Naive B cell (primary cell): ENCODE measurements at regions not wholly inside any gene's neighbourhood (a gene's known extent, or its start where the extent isn't known, plus 50 kb on each side); places are given as distances from the start of the nearest gene placed in this dataset.
"Not testable (repeated sequence)": the region's sequence is repeated elsewhere in the genome, so short reads cannot be mapped to it uniquely, and the experiment has no call there.

Experiments used
- ATAC-seq, 2 donors: fragments of 150-1000 bp; cut with Tn5 transposase; 2 replicates each; pipeline ENCODE4 v1.10.0; 2021; ENCODE audit warnings: low read depth in 2 of 2, mild to moderate bottlenecking in 2 of 2, moderate library complexity in 2 of 2
- DNase-seq: peaks from one replicate; pipeline ENCODE4 v3.0.0; 2022
- H3K27ac Mint-ChIP-seq, 6 donors: one replicate each; pipeline ENCODE4 v1.8.0; 2020 to 2022; ENCODE audit warnings: mild to moderate bottlenecking in 6 of 6, mixed read lengths in 6 of 6, moderate library complexity in 5 of 6, inconsistent platforms in 2 of 6
- H3K27me3 Mint-ChIP-seq, 3 donors: one replicate each; pipeline ENCODE4 v1.8.0; 2021 to 2022; ENCODE audit warnings: mixed read lengths in 3 of 3, mild to moderate bottlenecking in 1 of 3
- H3K36me3 Mint-ChIP-seq, 2 donors: one replicate each; pipeline ENCODE4 v1.8.0; 2020 to 2022; ENCODE audit warnings: mixed read lengths in 2 of 2, inconsistent platforms in 1 of 2, mild to moderate bottlenecking in 1 of 2
- H3K4me1 Mint-ChIP-seq, 3 donors: one replicate each; pipeline ENCODE4 v1.8.0; 2020 to 2022; ENCODE audit warnings: mixed read lengths in 3 of 3, inconsistent platforms in 1 of 3, mild to moderate bottlenecking in 1 of 3, moderate library complexity in 1 of 3
- H3K4me3 Mint-ChIP-seq, 8 donors: one replicate each; pipeline ENCODE4 v1.8.0; 2020 to 2022; ENCODE audit warnings: mild to moderate bottlenecking in 8 of 8, mixed read lengths in 8 of 8, moderate library complexity in 8 of 8, inconsistent platforms in 2 of 8
- H3K9me3 Mint-ChIP-seq, 7 donors: one replicate each; pipeline ENCODE4 v1.8.0; 2020 to 2022; ENCODE audit warnings: mixed read lengths in 7 of 7, mild to moderate bottlenecking in 5 of 7, inconsistent platforms in 2 of 7, moderate library complexity in 1 of 7

DNA sequence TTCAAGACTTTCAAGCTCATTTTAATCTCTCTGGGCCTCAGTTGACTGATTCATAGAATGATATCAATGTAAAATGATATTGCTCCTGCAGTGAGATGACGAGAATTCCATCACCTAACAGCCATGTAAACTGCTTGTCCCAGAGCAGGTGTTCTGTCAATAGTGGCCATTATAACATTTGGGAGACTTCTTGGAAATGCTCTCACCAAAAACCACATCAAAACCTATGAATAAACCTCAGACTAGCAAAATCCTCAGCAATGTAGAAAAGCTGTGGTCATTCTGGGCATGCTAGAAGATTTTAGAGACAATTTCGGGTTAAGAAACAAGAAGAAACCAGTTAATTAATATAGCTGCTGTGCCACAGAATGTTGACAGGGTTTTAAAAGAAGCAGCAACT, 225.4 kb downstream of the FRK start:
- ATAC-seq (no peak), DNase-seq (no peak)
- Mint-ChIP-seq H3K9me3 (peaks cover 4 to 10% (median 7%) of the 10 kb centered on the region in 7 donors), H3K27me3 (peaks cover 0 to 5% (median 0%) of the 10 kb centered on the region in 3 donors), H3K4me1 (no peaks in the 10 kb centered on the region), H3K27ac (no peak overlapping the region), H3K36me3 (peaks cover 4 to 12% of the 10 kb centered on the region in 2 donors), H3K4me3 (no peak overlapping the region)

DNA sequence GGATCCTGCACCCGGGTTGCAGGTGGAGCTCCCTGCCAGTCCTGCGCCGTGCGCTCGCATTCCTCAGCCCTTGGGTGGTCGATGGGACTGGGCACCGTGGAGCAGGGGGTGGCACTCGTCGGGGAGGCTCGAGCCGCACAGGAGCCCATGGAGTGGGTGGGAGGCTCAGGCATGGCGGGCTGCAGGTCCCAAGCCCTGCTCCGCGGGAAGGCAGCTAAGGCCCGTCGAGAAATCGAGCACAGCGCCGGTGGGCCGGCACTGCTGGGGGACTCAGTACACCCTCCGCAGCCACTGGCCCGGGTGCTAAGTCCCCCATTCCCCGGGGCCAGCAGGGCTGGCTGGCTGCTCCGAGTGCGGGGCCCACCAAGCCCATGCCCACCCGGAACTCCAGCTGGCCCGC, 226.1 kb downstream of the FRK start:
- not testable (repeated sequence) for DNase-seq, ATAC-seq, H3K4me1 Mint-ChIP-seq, H3K27me3 Mint-ChIP-seq, H3K27ac Mint-ChIP-seq, H3K4me3 Mint-ChIP-seq
- Mint-ChIP-seq H3K36me3 (peaks cover 4 to 12% of the 10 kb centered on the region in 2 donors), H3K9me3 (peaks cover 4 to 10% (median 7%) of the 10 kb centered on the region in 7 donors)

DNA sequence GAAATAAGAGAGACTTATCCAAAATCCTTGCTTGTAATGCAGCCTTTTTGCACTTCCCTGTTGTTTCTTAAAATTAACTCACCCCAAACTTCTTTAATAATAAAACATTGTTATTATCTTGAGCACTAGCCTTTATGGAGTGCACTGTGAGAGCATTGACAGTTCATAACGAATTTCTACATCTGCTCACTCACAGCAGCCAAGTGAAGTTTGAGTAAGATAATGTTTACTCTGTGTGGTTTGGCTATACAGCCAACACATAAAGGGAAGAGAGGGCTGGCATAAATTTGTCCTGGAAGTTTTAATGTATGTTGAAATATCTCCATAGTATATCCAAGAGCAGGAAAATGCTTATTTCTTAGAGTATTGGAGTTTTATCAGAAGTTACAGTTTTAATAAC, 227.9 kb downstream of the FRK start:
- Mint-ChIP-seq H3K36me3 (peaks cover 4 to 12% of the 10 kb centered on the region in 2 donors), H3K4me3 (no peak overlapping the region), H3K9me3 (peaks cover 4 to 10% (median 7%) of the 10 kb centered on the region in 7 donors), H3K4me1 (no peaks in the 10 kb centered on the region), H3K27me3 (peaks cover 0 to 5% (median 0%) of the 10 kb centered on the region in 3 donors), H3K27ac (no peak overlapping the region)
- ATAC-seq (no peak), DNase-seq (no peak)

DNA sequence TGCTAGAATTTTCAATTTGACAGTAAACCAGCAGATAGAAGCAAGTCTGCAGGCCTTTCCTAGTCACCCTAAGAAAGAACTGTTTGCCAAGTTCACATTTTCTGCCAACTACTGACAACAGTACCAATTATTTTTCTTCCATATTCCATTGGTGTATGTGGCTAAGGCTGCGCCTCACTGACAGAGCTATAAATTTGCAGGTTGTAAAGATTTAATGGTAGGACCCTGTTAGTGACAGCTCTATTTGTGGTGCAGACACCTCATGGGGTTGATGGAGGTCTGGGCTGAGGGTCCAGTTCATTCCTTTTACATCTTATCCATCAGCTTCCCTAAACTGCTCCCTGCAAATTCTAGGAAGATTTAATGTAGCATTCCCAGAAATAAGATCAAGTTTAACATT, 228.5 kb downstream of the FRK start:
- Mint-ChIP-seq H3K4me3 (no peak overlapping the region), H3K27ac (no peak overlapping the region), H3K9me3 (peaks cover 4 to 10% (median 7%) of the 10 kb centered on the region in 7 donors), H3K36me3 (peaks cover 4 to 12% of the 10 kb centered on the region in 2 donors), H3K27me3 (peaks cover 0 to 5% (median 0%) of the 10 kb centered on the region in 3 donors), H3K4me1 (no peaks in the 10 kb centered on the region)
- ATAC-seq (no peak), DNase-seq (no peak)

DNA sequence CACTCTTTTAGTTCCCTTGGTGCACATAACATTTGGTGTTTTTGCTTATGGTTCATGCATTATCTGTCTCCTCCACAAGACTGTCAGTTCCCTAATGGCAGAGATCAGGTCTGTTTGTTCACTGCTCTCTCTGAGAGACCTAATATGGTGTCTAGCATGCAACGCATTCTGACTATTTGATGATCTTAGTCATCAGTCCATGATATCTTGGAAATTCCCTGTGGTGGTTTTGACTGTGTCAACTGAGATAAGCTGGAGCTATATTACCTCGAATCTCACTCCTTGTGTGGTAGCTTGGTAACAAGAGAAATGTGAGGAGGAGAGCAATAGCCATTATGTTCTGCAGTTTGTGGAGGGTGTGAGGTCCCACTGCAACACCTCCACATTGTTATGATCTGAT, 229.8 kb downstream of the FRK start:
- Mint-ChIP-seq H3K4me1 (no peaks in the 10 kb centered on the region), H3K36me3 (peaks cover under 1 to 7% of the 10 kb centered on the region in 2 donors), H3K9me3 (peaks cover 1 to 6% (median 3%) of the 10 kb centered on the region in 7 donors), H3K4me3 (no peak overlapping the region), H3K27me3 (peaks cover 0 to 5% (median 0%) of the 10 kb centered on the region in 3 donors), H3K27ac (no peak overlapping the region)
- ATAC-seq (no peak), DNase-seq (no peak)

DNA sequence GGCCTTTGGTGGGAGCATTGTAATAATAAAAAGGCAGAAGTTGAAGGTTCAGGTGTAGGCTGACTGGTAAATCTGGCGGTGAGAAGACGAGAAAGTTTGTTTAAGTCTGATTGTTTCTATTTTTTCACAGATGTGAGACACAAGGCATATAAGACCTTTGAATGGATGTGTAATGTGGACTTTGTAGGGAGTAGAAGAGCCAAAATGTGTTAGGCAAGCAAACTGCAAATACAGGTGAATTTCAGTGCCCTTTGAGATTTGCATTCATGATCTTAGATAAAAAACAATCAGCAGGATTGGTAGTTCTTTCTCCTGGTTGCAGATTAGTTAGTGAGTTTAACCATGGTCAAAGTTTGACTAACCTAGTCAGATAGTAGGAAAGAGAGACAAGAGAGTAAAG, 238.9 kb downstream of the FRK start:
- ATAC-seq (no peak), DNase-seq (no peak)
- Mint-ChIP-seq H3K4me3 (no peak overlapping the region), H3K36me3 (peaks cover 0 to 7% of the 10 kb centered on the region in 2 donors), H3K9me3 (peaks cover 4 to 18% (median 9%) of the 10 kb centered on the region in 7 donors), H3K27ac (no peak overlapping the region), H3K27me3 (no peaks in the 10 kb centered on the region), H3K4me1 (no peaks in the 10 kb centered on the region)

DNA sequence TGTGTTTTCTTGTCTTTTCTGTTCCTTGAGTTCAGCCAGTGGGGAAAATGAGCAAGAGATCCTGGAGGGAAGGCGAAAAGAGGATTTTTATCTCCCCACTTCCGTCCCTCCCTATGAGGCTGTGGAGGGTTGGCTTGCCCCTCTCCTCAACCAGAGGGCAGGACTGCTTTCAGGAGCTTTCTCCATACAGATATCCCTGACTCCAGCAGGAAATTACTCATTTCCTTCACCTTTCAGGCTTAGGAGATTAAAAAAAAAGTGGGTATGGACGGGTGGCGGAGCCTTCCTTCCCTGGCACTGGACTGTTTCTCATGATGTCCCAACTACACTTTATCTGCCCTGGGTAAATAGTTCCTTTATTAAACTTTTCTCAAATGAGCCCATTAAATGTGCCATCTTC, 241.2 kb downstream of the FRK start:
- peaks cover 0 to 7% of the 10 kb centered on the region in 2 donors for H3K36me3 Mint-ChIP-seq
- peaks cover 4 to 18% (median 9%) of the 10 kb centered on the region in 7 donors for H3K9me3 Mint-ChIP-seq
- ATAC-seq (no peak), DNase-seq (no peak)
- no peak overlapping the region for H3K4me3 Mint-ChIP-seq
- H3K27me3 Mint-ChIP-seq, result no peaks in the 10 kb centered on the region
- no peaks in the 10 kb centered on the region for H3K4me1 Mint-ChIP-seq
- H3K27ac Mint-ChIP-seq, result no peak overlapping the region

DNA sequence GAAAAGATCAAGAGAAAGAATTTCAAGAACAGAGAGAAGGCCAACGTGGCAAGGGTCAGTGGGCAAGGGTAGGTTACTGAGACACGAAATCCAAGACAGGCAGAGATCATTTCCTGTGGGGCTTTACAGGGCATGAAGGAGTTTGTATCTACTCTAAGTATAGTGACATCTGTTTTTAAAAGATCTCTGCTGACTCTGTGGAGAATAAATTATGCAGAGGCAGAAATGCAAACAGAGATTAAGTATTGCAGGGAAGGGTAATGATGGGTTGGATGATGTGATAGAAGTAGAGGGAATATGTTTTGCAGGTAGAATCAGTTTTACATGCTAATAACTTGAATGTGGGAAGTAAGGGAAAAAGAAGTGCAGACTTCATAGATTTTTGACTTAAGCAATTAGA, 243.5 kb downstream of the FRK start:
- ATAC-seq (no peak), DNase-seq (no peak)
- Mint-ChIP-seq H3K27me3 (no peaks in the 10 kb centered on the region), H3K36me3 (peaks cover 0 to 7% of the 10 kb centered on the region in 2 donors), H3K9me3 (peaks cover 4 to 17% (median 9%) of the 10 kb centered on the region in 7 donors), H3K27ac (no peak overlapping the region), H3K4me3 (no peak overlapping the region), H3K4me1 (no peaks in the 10 kb centered on the region)

DNA sequence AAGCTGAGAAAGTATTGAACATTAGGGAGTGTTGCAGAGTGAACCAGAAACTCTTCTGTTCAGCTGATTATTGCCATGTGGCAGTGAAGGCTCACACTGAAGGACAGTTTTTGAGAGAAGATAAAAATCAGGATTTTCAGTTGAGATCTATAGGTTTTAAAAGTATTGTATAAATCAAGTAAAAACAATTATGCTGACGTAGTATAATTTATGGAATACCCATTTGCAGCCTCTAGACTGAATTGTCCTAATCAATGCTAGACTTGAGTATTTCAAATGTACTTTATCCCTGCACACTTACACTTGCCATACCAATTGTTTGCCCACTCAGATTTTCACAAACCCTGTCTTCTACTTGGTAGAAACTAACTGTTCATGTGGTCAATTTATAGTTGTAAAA, 245.8 kb downstream of the FRK start:
- Mint-ChIP-seq H3K9me3 (peaks cover 4 to 12% (median 6%) of the 10 kb centered on the region in 7 donors), H3K27ac (no peak overlapping the region), H3K27me3 (no peaks in the 10 kb centered on the region), H3K4me1 (no peaks in the 10 kb centered on the region), H3K36me3 (peaks cover 0 to 7% of the 10 kb centered on the region in 2 donors), H3K4me3 (no peak overlapping the region)
- DNase-seq (no peak), ATAC-seq (no peak)

DNA sequence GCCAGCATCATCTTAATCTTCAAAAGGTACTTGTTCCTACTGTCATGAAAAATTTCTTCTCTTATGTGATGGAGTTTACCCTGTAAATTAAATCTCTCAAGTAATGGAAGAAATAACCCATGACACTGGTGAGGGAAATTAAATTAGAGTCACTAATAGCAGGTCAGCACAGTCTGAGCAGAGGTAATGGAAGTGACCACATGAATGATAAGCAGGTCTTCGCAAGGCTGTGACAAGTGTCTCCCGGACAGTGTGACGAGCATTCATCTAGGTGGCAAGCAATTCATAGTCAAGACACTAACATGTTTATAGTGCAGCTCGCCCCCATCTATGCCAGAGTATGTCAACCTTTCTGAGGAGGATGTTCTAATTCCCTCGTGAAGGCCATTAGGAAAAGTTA, 249.2 kb downstream of the FRK start:
- no peak for DNase-seq
- H3K4me1 Mint-ChIP-seq, result no peaks in the 10 kb centered on the region
- H3K9me3 Mint-ChIP-seq, result no peaks in the 10 kb centered on the region
- no peaks in the 10 kb centered on the region for H3K36me3 Mint-ChIP-seq
- H3K4me3 Mint-ChIP-seq, result no peak overlapping the region
- H3K27me3 Mint-ChIP-seq, result no peaks in the 10 kb centered on the region
- no peak for ATAC-seq
- H3K27ac Mint-ChIP-seq, result no peak overlapping the region

DNA sequence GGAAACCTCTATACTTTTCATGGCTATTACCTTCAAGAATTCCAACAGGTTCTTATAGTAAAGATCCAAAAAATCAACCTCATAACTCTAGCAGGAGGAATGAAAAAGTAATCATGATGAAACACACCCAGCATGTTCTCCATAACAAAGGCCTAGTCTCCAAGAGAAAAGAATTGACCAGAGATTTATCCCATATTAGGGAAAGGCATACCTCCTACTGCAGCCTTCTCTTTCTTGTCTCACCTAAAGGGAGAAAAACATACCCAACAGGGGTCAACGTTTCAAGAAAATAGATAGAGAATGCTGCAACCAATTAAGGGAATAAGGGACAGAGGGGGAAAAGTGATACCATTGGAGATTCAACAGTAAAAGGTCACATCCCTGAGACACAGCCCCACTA, 262.5 kb downstream of the FRK start:
- no peaks in the 10 kb centered on the region for H3K4me1 Mint-ChIP-seq
- no peak overlapping the region for H3K4me3 Mint-ChIP-seq
- DNase-seq, result no peak
- no peak for ATAC-seq
- H3K27me3 Mint-ChIP-seq, result no peaks in the 10 kb centered on the region
- H3K27ac Mint-ChIP-seq, result no peak overlapping the region
- H3K9me3 Mint-ChIP-seq, result no peaks in the 10 kb centered on the region
- H3K36me3 Mint-ChIP-seq, result no peaks in the 10 kb centered on the region

DNA sequence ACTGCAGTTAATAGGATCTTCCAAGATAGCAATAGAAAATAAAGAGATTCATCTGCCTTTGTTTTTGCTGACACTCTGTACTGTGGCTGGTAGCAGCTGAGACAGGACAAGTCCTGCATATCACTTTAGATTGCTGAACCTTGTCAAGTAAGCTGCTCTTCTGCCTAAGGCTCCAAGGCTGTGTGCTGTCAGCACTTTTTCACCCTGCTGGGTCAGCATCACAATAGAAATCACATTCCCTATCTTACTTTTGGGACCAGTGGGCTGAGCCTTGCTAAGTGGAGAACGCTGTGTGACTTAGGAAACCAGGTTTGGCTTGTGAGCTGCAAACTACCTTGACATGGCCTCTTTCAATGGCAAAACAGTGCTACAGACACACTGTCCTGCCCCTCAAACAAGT, 263.9 kb downstream of the FRK start:
- Mint-ChIP-seq H3K36me3 (no peaks in the 10 kb centered on the region), H3K9me3 (no peaks in the 10 kb centered on the region), H3K27ac (no peak overlapping the region), H3K27me3 (no peaks in the 10 kb centered on the region), H3K4me1 (no peaks in the 10 kb centered on the region), H3K4me3 (no peak overlapping the region)
- DNase-seq (no peak), ATAC-seq (no peak)

DNA sequence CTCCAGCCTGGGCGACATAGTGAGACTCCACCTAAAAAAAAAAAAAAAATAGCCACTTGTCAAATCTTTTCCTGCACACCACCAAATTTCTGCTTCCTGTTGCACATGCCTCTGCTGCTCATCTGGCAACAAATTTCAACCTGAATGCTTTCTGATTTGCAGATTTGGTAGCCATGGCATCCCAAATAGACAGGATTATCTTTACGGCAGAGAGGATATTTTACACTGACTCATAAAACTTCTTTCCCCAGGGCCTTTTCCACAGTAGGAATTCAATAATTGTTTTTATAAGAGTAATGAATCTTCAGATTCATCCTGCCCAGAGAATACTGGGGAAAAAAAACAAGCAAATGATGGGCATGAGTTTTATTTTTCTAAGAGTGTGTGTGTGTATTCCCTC, 264.6 kb downstream of the FRK start:
- no peaks in the 10 kb centered on the region for H3K4me1 Mint-ChIP-seq
- H3K36me3 Mint-ChIP-seq, result no peaks in the 10 kb centered on the region
- H3K27ac Mint-ChIP-seq, result no peak overlapping the region
- DNase-seq, result no peak
- H3K27me3 Mint-ChIP-seq, result no peaks in the 10 kb centered on the region
- no peak for ATAC-seq
- H3K9me3 Mint-ChIP-seq, result no peaks in the 10 kb centered on the region
- no peak overlapping the region for H3K4me3 Mint-ChIP-seq

DNA sequence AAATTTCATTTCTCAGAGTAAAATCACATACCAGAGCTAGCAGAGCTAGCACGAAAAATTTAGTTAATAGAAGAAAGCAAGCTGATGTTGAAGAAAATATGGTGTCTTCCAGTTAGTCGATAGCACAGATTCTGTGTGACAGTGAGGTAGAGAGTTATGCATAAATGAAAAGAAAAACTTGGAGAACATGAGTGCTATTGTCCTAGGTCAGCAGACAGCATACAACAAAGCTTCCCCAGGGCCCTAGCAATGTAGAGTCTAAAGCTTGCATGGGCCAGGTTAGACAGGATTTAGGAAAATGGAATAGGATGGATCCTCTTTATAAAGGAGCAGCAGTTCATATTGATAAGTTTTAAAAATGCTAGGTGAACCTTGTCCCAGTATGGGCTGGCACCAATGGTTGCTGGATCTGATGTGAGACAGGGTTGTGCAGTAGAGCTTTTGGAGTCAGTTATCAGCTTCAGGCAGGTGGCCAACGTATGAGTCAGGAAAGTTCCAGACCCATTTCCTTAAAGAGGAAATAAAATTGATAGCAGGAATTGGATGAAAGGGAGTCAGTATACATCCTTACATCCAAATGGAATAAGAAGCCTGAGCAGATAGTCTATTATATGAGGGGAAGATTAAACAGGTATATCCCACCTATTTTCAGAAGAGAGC, 277.2 kb downstream of the FRK start:
- no peak for DNase-seq
- no peaks in the 10 kb centered on the region for H3K4me1 Mint-ChIP-seq
- H3K9me3 Mint-ChIP-seq, result peaks cover 0 to 5% (median 0%) of the 10 kb centered on the region in 7 donors
- no peak for ATAC-seq
- H3K27ac Mint-ChIP-seq, result no peak overlapping the region
- peaks cover 0 to 4% (median 0%) of the 10 kb centered on the region in 3 donors for H3K27me3 Mint-ChIP-seq
- no peaks in the 10 kb centered on the region for H3K36me3 Mint-ChIP-seq
- H3K4me3 Mint-ChIP-seq, result no peak overlapping the region

DNA sequence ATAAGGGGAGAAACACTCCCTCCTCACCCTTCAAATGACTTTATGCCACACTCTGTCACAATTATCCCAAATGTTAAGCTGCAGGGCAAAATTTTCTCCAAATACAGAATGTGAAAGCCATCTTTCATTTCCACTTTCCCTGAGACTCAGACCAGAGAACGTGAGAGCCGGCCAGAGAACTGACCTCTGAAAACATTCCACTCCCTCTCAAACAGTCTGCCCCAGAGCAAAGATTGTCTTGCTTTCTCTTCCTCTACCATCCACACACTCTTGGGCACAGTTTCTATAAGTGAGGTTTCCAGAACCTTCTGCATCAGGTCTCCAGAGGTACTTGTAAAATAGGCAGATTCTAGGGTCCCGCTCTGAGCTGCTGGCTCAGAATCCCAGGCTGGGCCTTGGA, 278.1 kb downstream of the FRK start:
- no peaks in the 10 kb centered on the region for H3K36me3 Mint-ChIP-seq
- peaks cover 0 to 5% (median 0%) of the 10 kb centered on the region in 7 donors for H3K9me3 Mint-ChIP-seq
- no peak overlapping the region for H3K4me3 Mint-ChIP-seq
- peaks cover 0 to 4% (median 0%) of the 10 kb centered on the region in 3 donors for H3K27me3 Mint-ChIP-seq
- no peak for DNase-seq
- ATAC-seq, result no peak
- H3K4me1 Mint-ChIP-seq, result no peaks in the 10 kb centered on the region
- no peak overlapping the region for H3K27ac Mint-ChIP-seq
